ENCODE measurements at regions not wholly inside any gene's neighbourhood (a gene's known extent, or its start where the extent isn't known, plus 50 kb on each side); places are given as distances from the start of the nearest gene placed in this dataset.

DNA sequence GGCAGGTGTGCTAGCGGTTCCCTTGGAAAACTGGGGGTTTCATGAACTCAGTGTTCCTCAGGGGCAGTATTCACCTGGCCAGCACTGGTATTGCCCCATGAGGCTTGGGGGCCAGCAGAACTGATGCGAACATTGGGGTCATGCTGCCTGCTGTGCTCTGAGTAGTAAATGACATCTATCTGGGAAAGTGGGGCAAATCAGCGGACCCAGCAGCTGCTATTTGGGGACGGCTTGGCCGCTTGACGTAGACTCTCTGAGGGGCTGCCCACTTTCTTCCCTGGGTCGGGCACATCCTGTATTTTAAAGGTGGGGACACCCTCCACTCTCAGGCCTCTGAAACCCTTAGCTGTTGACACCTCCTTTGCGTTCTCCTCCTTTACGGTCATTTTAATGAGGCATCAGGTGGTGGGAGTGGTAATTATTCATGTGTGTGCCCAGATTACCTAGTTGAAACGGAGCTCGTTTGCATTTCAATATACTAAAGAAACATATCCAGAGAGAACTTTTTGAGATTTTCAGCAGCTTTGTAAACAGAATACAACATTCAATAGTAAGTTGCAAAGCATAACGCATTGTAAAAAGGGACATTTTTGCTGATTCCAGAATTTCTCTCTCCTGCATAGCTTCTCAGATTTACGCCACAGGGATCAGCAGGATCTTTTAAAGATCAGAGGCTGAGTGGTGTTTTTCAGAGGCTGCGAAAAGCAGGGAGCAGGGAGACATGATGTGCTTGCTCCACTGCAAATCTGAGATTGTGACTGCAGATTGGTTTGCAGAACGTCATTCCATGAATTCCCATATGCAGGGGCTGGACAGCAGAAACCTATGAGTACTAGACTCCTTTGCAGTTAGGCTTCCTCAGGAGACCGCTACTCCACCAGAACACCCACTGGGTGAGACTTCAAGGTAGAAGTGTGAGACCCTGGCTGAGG lies 56.8 kb upstream of the ZFR start:
- Histone ChIP-seq H3K9me3 (ENCODE audit: severe bottlenecking) (no peaks in the 10 kb centered on the region), H3K36me3 (ENCODE audit: low read depth) (no peaks in the 10 kb centered on the region), H3K4me3 (ENCODE audit: severe bottlenecking) (no peak overlapping the region), H3K27ac (ENCODE audit: poor library complexity, severe bottlenecking) (no peak overlapping the region), H3K4me1 (ENCODE audit: insufficient read depth, poor library complexity, severe bottlenecking) (peaks cover 15% of the 10 kb centered on the region), H3K27me3 (ENCODE audit: insufficient read depth, poor library complexity, severe bottlenecking) (no peaks in the 10 kb centered on the region)
- DNase-seq (ENCODE audit: low spot score) (no peak), ATAC-seq (ENCODE audit: low read depth) (no peak)
- TF ChIP-seq, protein P1, sequence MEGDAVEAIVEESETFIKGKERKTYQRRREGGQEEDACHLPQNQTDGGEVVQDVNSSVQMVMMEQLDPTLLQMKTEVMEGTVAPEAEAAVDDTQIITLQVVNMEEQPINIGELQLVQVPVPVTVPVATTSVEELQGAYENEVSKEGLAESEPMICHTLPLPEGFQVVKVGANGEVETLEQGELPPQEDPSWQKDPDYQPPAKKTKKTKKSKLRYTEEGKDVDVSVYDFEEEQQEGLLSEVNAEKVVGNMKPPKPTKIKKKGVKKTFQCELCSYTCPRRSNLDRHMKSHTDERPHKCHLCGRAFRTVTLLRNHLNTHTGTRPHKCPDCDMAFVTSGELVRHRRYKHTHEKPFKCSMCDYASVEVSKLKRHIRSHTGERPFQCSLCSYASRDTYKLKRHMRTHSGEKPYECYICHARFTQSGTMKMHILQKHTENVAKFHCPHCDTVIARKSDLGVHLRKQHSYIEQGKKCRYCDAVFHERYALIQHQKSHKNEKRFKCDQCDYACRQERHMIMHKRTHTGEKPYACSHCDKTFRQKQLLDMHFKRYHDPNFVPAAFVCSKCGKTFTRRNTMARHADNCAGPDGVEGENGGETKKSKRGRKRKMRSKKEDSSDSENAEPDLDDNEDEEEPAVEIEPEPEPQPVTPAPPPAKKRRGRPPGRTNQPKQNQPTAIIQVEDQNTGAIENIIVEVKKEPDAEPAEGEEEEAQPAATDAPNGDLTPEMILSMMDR (IDR thresholded peaks at IDR 0.05; ENCODE audit: poor library complexity, severe bottlenecking), result no peak

DNA sequence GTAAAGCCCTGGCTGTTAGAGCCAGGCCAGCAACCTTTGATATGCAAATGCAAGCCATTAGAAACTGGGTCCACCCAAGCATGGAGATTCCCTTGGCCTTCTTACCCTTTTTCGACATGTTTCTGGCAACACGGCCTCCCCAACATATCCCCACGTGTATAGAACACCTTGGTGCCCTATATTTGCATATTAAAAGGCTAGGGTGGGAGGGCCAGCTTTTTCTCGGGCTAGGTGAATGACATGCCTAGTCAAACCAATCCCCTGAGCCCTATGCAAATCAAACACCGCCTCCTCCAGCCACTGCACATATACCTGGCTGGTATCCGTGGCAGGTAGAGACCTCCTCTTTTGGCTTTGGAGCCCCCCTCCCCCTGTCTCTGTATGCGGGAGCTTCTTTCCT lies 55.6 kb upstream of the ZFR start:
- DNase-seq (ENCODE audit: low spot score), result no peak
- Histone ChIP-seq H3K4me1 (ENCODE audit: insufficient read depth, poor library complexity, severe bottlenecking) (peaks cover 4% of the 10 kb centered on the region), H3K4me3 (ENCODE audit: severe bottlenecking) (no peak overlapping the region), H3K36me3 (ENCODE audit: low read depth) (no peaks in the 10 kb centered on the region), H3K27me3 (ENCODE audit: insufficient read depth, poor library complexity, severe bottlenecking) (no peaks in the 10 kb centered on the region), H3K27ac (ENCODE audit: poor library complexity, severe bottlenecking) (no peak overlapping the region), H3K9me3 (ENCODE audit: severe bottlenecking) (no peaks in the 10 kb centered on the region)
- TF ChIP-seq, protein P1 (IDR thresholded peaks at IDR 0.05; ENCODE audit: poor library complexity, severe bottlenecking), result no peak
- no peak for ATAC-seq (ENCODE audit: low read depth)

DNA sequence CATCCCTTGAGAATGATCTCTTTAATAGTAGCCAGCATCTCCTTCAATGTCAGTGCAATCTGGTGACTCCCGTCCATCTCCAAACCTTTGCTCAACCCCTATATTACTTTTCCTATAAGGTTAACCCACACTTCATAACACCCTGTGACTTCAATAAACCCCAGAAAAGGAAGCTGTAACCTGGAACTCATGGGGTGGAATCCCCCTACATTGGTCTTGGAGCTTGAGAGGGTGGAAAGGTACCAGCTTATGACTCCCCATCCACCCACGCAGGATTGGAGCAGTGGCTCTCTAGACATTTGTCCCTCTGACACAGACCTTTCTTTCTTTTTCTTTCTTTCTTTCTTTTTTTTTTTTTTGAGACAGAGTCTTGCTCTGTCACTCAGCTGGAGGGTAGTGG lies 54.7 kb upstream of the ZFR start:
- Histone ChIP-seq H3K4me1 (ENCODE audit: insufficient read depth, poor library complexity, severe bottlenecking) (no peaks in the 10 kb centered on the region), H3K27ac (ENCODE audit: poor library complexity, severe bottlenecking) (no peak overlapping the region), H3K9me3 (ENCODE audit: severe bottlenecking) (no peaks in the 10 kb centered on the region), H3K27me3 (ENCODE audit: insufficient read depth, poor library complexity, severe bottlenecking) (no peaks in the 10 kb centered on the region), H3K36me3 (ENCODE audit: low read depth) (no peaks in the 10 kb centered on the region), H3K4me3 (ENCODE audit: severe bottlenecking) (no peak overlapping the region)
- no peak for ATAC-seq (ENCODE audit: low read depth)
- DNase-seq (ENCODE audit: low spot score), result no peak
- TF ChIP-seq, protein P1 (IDR thresholded peaks at IDR 0.05; ENCODE audit: poor library complexity, severe bottlenecking), result no peak

DNA sequence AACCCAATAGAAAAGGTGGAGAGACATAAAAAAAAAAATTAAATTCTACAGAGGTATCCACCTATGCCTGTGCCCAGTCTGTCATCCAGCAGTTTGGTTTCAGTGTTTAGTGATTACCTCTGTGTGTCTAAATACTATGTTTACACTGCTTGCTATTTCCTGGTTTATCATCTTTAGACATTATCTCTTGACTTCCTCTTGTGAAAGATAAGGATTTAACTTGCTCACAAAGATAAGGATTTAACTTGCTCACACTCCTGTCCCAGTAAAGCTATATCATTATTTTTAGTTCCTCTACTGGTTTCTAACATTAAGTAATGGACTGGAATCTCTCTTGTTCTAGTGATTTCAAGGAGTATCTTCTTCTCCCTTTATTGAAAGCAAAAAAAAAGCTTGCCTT lies 53.9 kb upstream of the ZFR start:
- DNase-seq (ENCODE audit: low spot score) (no peak), ATAC-seq (ENCODE audit: low read depth) (no peak)
- Histone ChIP-seq H3K27ac (ENCODE audit: poor library complexity, severe bottlenecking) (no peak overlapping the region), H3K9me3 (ENCODE audit: severe bottlenecking) (no peaks in the 10 kb centered on the region), H3K4me1 (ENCODE audit: insufficient read depth, poor library complexity, severe bottlenecking) (no peaks in the 10 kb centered on the region), H3K4me3 (ENCODE audit: severe bottlenecking) (no peak overlapping the region), H3K27me3 (ENCODE audit: insufficient read depth, poor library complexity, severe bottlenecking) (no peaks in the 10 kb centered on the region), H3K36me3 (ENCODE audit: low read depth) (no peaks in the 10 kb centered on the region)
- TF ChIP-seq, protein P1 (IDR thresholded peaks at IDR 0.05; ENCODE audit: poor library complexity, severe bottlenecking), result no peak

DNA sequence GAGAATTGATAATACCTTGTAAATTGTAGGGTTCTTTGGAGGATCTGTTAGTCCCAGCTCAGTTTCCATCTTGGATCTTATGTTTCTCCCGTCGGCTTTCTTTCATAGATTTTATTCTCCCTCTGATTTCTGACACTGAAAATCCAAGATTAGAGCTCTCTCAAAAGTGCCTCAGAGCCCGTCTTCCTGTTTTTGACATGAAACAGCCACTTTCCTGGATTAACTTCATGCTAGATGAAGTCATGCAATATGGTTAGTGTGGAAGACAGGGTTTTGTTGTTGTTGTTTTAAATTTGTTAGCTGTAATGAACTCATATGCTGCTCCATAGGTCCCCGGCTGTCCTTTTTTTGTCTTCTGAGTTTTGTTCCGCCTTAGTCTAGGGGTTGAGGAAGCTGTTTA lies 51.6 kb upstream of the ZFR start:
- H3K27me3 ChIP-seq (ENCODE audit: insufficient read depth, poor library complexity, severe bottlenecking), result no peaks in the 10 kb centered on the region
- H3K36me3 ChIP-seq (ENCODE audit: low read depth), result no peaks in the 10 kb centered on the region
- DNase-seq (ENCODE audit: low spot score), result no peak
- no peak overlapping the region for H3K4me3 ChIP-seq (ENCODE audit: severe bottlenecking)
- no peaks in the 10 kb centered on the region for H3K9me3 ChIP-seq (ENCODE audit: severe bottlenecking)
- no peak for ATAC-seq (ENCODE audit: low read depth)
- TF ChIP-seq, protein P1 (IDR thresholded peaks at IDR 0.05; ENCODE audit: poor library complexity, severe bottlenecking), result no peak
- no peaks in the 10 kb centered on the region for H3K4me1 ChIP-seq (ENCODE audit: insufficient read depth, poor library complexity, severe bottlenecking)
- H3K27ac ChIP-seq (ENCODE audit: poor library complexity, severe bottlenecking), result no peak overlapping the region

All from RWPE2 (cell line).